ENCODE measurements at regions not wholly inside any gene's neighbourhood (a gene's known extent, or its start where the extent isn't known, plus 50 kb on each side); places are given as distances from the start of the nearest gene placed in this dataset.

DNA sequence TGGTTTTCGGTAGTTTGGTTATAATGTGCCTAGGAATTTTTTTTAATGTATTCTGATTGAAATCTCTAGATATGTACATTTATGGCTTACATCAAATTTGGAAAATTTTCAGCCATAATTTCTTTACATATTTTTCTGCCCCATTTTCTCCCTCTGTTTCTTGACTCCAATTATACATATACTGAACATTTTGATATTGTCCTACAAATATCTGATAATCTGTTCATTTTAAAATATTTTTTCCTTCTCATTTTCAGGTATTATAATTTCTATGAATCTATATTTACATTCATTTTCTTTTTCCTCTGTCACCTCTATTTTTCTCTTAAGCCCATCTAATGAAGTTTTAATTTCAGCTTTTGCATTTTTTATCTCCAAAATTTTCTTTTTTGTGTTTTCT, 82.7 kb upstream of the TMLHE start:
- Mint-ChIP-seq H3K27me3 (no peaks in the 10 kb centered on the region), H3K4me3 (no peak overlapping the region), H3K9me3 (peaks cover 0 to 11% (median 4%) of the 10 kb centered on the region in 3 donors), H3K4me1 (no peaks in the 10 kb centered on the region), H3K36me3 (peaks cover 6% of the 10 kb centered on the region), H3K27ac (no peak overlapping the region)
- WGBS (ENCODE audit: insufficient coverage): no CpG with 5 or more reads among the region's 1 CpG
- Histone ChIP-seq H3K36me3 (ENCODE audit: control insufficient read depth in 2 of 2, extremely low read depth in 1 of 2, insufficient read depth in 1 of 2, low read length in 1 of 2) (no peaks in the 10 kb centered on the region), H3K4me3 (ENCODE audit: control insufficient read depth in 1 of 2, extremely low read depth in 1 of 2, low read length in 1 of 2) (no peak overlapping the region), H3K27me3 (replicated peaks in 1 of 2; ENCODE audit: control insufficient read depth in 2 of 2, extremely low read depth in 1 of 2, insufficient read depth in 2 of 2, low read length in 1 of 2) (no peaks in the 10 kb centered on the region), H3K27ac (ENCODE audit: low read length) (no peak overlapping the region), H3K9me3 (no peaks in the 10 kb centered on the region), H3K4me1 (ENCODE audit: control insufficient read depth in 1 of 2, extremely low read depth in 1 of 2, insufficient read depth in 2 of 2, low read length in 2 of 2) (no peaks in the 10 kb centered on the region)
- ChIA-PET POLR2A (no interaction called here), CTCF (no interaction called here)
- DNase-seq (no peak), ATAC-seq (replicated peaks in 1 of 4) (no peak)

GRCh38 chrX:155694649-155695048, 81.9 kb upstream of the TMLHE start:
- peaks cover 6% of the 10 kb centered on the region for H3K36me3 Mint-ChIP-seq
- WGBS (ENCODE audit: insufficient coverage): no CpG with 5 or more reads among the region's 5 CpGs
- POLR2A ChIA-PET: no interaction called here

GRCh38 chrX:155682834-155683233, 70.1 kb upstream of the TMLHE start:
- peaks cover 0 to 4% (median 0%) of the 10 kb centered on the region in 3 donors for H3K9me3 Mint-ChIP-seq
- no peaks in the 10 kb centered on the region for H3K27me3 Mint-ChIP-seq
- no CpG with 5 or more reads among the region's 2 CpGs for WGBS (ENCODE audit: insufficient coverage)
- no peak overlapping the region for H3K4me3 ChIP-seq (ENCODE audit: control insufficient read depth in 1 of 2, extremely low read depth in 1 of 2, low read length in 1 of 2)
- H3K4me1 ChIP-seq (ENCODE audit: control insufficient read depth in 1 of 2, extremely low read depth in 1 of 2, insufficient read depth in 2 of 2, low read length in 2 of 2): no peaks in the 10 kb centered on the region
- ChIA-PET POLR2A (no interaction called here), CTCF (no interaction called here)
- no peak for DNase-seq
- H3K4me3 Mint-ChIP-seq: no peak overlapping the region
- H3K36me3 Mint-ChIP-seq: peaks cover 4% of the 10 kb centered on the region
- no peaks in the 10 kb centered on the region for H3K36me3 ChIP-seq (ENCODE audit: control insufficient read depth in 2 of 2, extremely low read depth in 1 of 2, insufficient read depth in 1 of 2, low read length in 1 of 2)
- H3K27me3 ChIP-seq (replicated peaks in 1 of 2; ENCODE audit: control insufficient read depth in 2 of 2, extremely low read depth in 1 of 2, insufficient read depth in 2 of 2, low read length in 1 of 2): no peaks in the 10 kb centered on the region
- no peak for ATAC-seq (replicated peaks in 1 of 4)
- no peak overlapping the region for H3K27ac ChIP-seq (ENCODE audit: low read length)
- H3K27ac Mint-ChIP-seq: no peak overlapping the region
- H3K9me3 ChIP-seq: no peaks in the 10 kb centered on the region
- H3K4me1 Mint-ChIP-seq: peaks cover 0 to 4% (median 0%) of the 10 kb centered on the region in 3 donors

More at GRCh38 chrX:155694649-155695048, 81.9 kb upstream of the TMLHE start:
- Mint-ChIP-seq H3K4me1 (no peaks in the 10 kb centered on the region), H3K9me3 (peaks cover 3 to 16% (median 5%) of the 10 kb centered on the region in 3 donors), H3K27me3 (no peaks in the 10 kb centered on the region), H3K27ac (no peak overlapping the region), H3K4me3 (no peak overlapping the region)
- Histone ChIP-seq H3K36me3 (ENCODE audit: control insufficient read depth in 2 of 2, extremely low read depth in 1 of 2, insufficient read depth in 1 of 2, low read length in 1 of 2) (no peaks in the 10 kb centered on the region), H3K4me1 (ENCODE audit: control insufficient read depth in 1 of 2, extremely low read depth in 1 of 2, insufficient read depth in 2 of 2, low read length in 2 of 2) (no peaks in the 10 kb centered on the region), H3K27me3 (replicated peaks in 1 of 2; ENCODE audit: control insufficient read depth in 2 of 2, extremely low read depth in 1 of 2, insufficient read depth in 2 of 2, low read length in 1 of 2) (no peaks in the 10 kb centered on the region), H3K27ac (ENCODE audit: low read length) (no peak overlapping the region), H3K9me3 (no peaks in the 10 kb centered on the region), H3K4me3 (ENCODE audit: control insufficient read depth in 1 of 2, extremely low read depth in 1 of 2, low read length in 1 of 2) (no peak overlapping the region)
- DNase-seq (no peak), ATAC-seq (replicated peaks in 1 of 4) (no peak)
- CTCF ChIA-PET: no interaction called here

GRCh38 chrX:155679715-155680114, 67.0 kb upstream of the TMLHE start:
- 67% methylated on average over 2 of the region's 4 CpGs for WGBS (ENCODE audit: insufficient coverage)
- no peaks in the 10 kb centered on the region for H3K27me3 ChIP-seq (replicated peaks in 1 of 2; ENCODE audit: control insufficient read depth in 2 of 2, extremely low read depth in 1 of 2, insufficient read depth in 2 of 2, low read length in 1 of 2)
- DNase-seq (no peak), ATAC-seq (replicated peaks in 1 of 4) (no peak)
- no peak overlapping the region for H3K27ac Mint-ChIP-seq
- ChIA-PET CTCF (no interaction called here), POLR2A (no interaction called here)
- no peak overlapping the region for H3K4me3 ChIP-seq (ENCODE audit: control insufficient read depth in 1 of 2, extremely low read depth in 1 of 2, low read length in 1 of 2)
- no peaks in the 10 kb centered on the region for H3K36me3 ChIP-seq (ENCODE audit: control insufficient read depth in 2 of 2, extremely low read depth in 1 of 2, insufficient read depth in 1 of 2, low read length in 1 of 2)
- H3K9me3 ChIP-seq: no peaks in the 10 kb centered on the region
- no peaks in the 10 kb centered on the region for H3K4me1 ChIP-seq (ENCODE audit: control insufficient read depth in 1 of 2, extremely low read depth in 1 of 2, insufficient read depth in 2 of 2, low read length in 2 of 2)
- H3K27me3 Mint-ChIP-seq: no peaks in the 10 kb centered on the region
- H3K27ac ChIP-seq (ENCODE audit: low read length): no peak overlapping the region
- H3K36me3 Mint-ChIP-seq: peaks cover 4% of the 10 kb centered on the region
- H3K4me1 Mint-ChIP-seq: peaks cover 0 to 4% (median 0%) of the 10 kb centered on the region in 3 donors
- peaks cover 0 to 4% (median 0%) of the 10 kb centered on the region in 3 donors for H3K9me3 Mint-ChIP-seq
- no peak overlapping the region for H3K4me3 Mint-ChIP-seq

- H3K4me3 Mint-ChIP-seq: no peak overlapping the region
- POLR2A ChIA-PET: no interaction called here
Observed at GRCh38 chrX:155673338-155673737, 60.6 kb upstream of the TMLHE start.

GRCh38 chrX:155666741-155667140, 54.0 kb upstream of the TMLHE start:
- Histone ChIP-seq H3K9me3 (no peaks in the 10 kb centered on the region), H3K4me1 (ENCODE audit: control insufficient read depth in 1 of 2, extremely low read depth in 1 of 2, insufficient read depth in 2 of 2, low read length in 2 of 2) (no peaks in the 10 kb centered on the region), H3K27ac (ENCODE audit: low read length) (no peak overlapping the region), H3K36me3 (ENCODE audit: control insufficient read depth in 2 of 2, extremely low read depth in 1 of 2, insufficient read depth in 1 of 2, low read length in 1 of 2) (no peaks in the 10 kb centered on the region), H3K4me3 (ENCODE audit: control insufficient read depth in 1 of 2, extremely low read depth in 1 of 2, low read length in 1 of 2) (no peak overlapping the region), H3K27me3 (replicated peaks in 1 of 2; ENCODE audit: control insufficient read depth in 2 of 2, extremely low read depth in 1 of 2, insufficient read depth in 2 of 2, low read length in 1 of 2) (no peaks in the 10 kb centered on the region)
- ChIA-PET POLR2A (no interaction called here), CTCF (no interaction called here)
- Mint-ChIP-seq H3K9me3 (peaks cover 0 to 2% (median 0%) of the 10 kb centered on the region in 3 donors), H3K4me1 (no peaks in the 10 kb centered on the region), H3K36me3 (no peaks in the 10 kb centered on the region), H3K27ac (no peak overlapping the region), H3K4me3 (no peak overlapping the region), H3K27me3 (peaks cover 0 to 7% of the 10 kb centered on the region in 2 donors)
- no CpG with 5 or more reads among the region's 2 CpGs for whole genome bisulfite sequencing (ENCODE audit: insufficient coverage)
- no peak for ATAC-seq (replicated peaks in 1 of 4)
- DNase-seq: no peak

More at GRCh38 chrX:155673338-155673737, 60.6 kb upstream of the TMLHE start:
- Histone ChIP-seq H3K4me3 (ENCODE audit: control insufficient read depth in 1 of 2, extremely low read depth in 1 of 2, low read length in 1 of 2) (no peak overlapping the region), H3K27me3 (replicated peaks in 1 of 2; ENCODE audit: control insufficient read depth in 2 of 2, extremely low read depth in 1 of 2, insufficient read depth in 2 of 2, low read length in 1 of 2) (no peaks in the 10 kb centered on the region), H3K36me3 (ENCODE audit: control insufficient read depth in 2 of 2, extremely low read depth in 1 of 2, insufficient read depth in 1 of 2, low read length in 1 of 2) (no peaks in the 10 kb centered on the region), H3K9me3 (no peaks in the 10 kb centered on the region), H3K4me1 (ENCODE audit: control insufficient read depth in 1 of 2, extremely low read depth in 1 of 2, insufficient read depth in 2 of 2, low read length in 2 of 2) (no peaks in the 10 kb centered on the region), H3K27ac (ENCODE audit: low read length) (no peak overlapping the region)
- DNase-seq (no peak), ATAC-seq (replicated peaks in 1 of 4) (no peak)
- H3K27ac Mint-ChIP-seq: no peak overlapping the region
- no peaks in the 10 kb centered on the region for H3K4me1 Mint-ChIP-seq
- no peaks in the 10 kb centered on the region for H3K27me3 Mint-ChIP-seq
- no peaks in the 10 kb centered on the region for H3K9me3 Mint-ChIP-seq
- no peaks in the 10 kb centered on the region for H3K36me3 Mint-ChIP-seq
- CTCF ChIA-PET: no interaction called here
